Left renal pelvis (tissue), 4 donors: ENCODE measurements at regions not wholly inside any gene's neighbourhood (a gene's known extent, or its start where the extent isn't known, plus 50 kb on each side); places are given as distances from the start of the nearest gene placed in this dataset.

ENCODE experiments used
- DNase-seq, 4 donors: peaks; one replicate each; pipeline ENCODE4 v3.0.0-alpha.2; 2013; ENCODE audit warnings: low read depth in 4 of 4, low spot score in 3 of 4

GRCh38 chr16:73213732-73214455 lies 166.0 kb upstream of the ZFHX3 start:
- no peak for DNase-seq

- no peak for DNase-seq
Measured at GRCh38 chr16:73212431-73212830, 164.5 kb upstream of the ZFHX3 start.

GRCh38 chr16:73210686-73211085 lies 162.8 kb upstream of the ZFHX3 start:
- DNase-seq, result no peak

GRCh38 chr16:73210084-73210483 lies 162.2 kb upstream of the ZFHX3 start:
- DNase-seq, result no peak

GRCh38 chr16:73209190-73209589 lies 161.3 kb upstream of the ZFHX3 start:
- DNase-seq, result no peak

- DNase-seq, result no peak
Measured at GRCh38 chr16:73206151-73206707, 158.3 kb upstream of the ZFHX3 start.

GRCh38 chr16:73205153-73205886 lies 157.4 kb upstream of the ZFHX3 start:
- no peak for DNase-seq

- DNase-seq, result no peak
Measured at GRCh38 chr16:73204359-73205152, 156.6 kb upstream of the ZFHX3 start.

- no peak for DNase-seq
Measured at GRCh38 chr16:73202161-73202729, 154.3 kb upstream of the ZFHX3 start.

GRCh38 chr16:73199214-73199613 lies 151.3 kb upstream of the ZFHX3 start:
- no peak for DNase-seq

GRCh38 chr16:73198481-73198880 lies 150.6 kb upstream of the ZFHX3 start:
- no peak for DNase-seq

- DNase-seq, result no peak
Measured at GRCh38 chr16:73197598-73197997, 149.7 kb upstream of the ZFHX3 start.

- DNase-seq, result no peak
Measured at GRCh38 chr16:73196670-73197069, 148.7 kb upstream of the ZFHX3 start.

- no peak for DNase-seq
Measured at GRCh38 chr16:73193464-73193863, 145.5 kb upstream of the ZFHX3 start.

GRCh38 chr16:73192232-73192894 lies 144.4 kb upstream of the ZFHX3 start:
- DNase-seq, result no peak

- no peak for DNase-seq
Measured at GRCh38 chr16:73191660-73192046, 143.7 kb upstream of the ZFHX3 start.

GRCh38 chr16:73190688-73191659 lies 143.0 kb upstream of the ZFHX3 start:
- DNase-seq, result no peak

- no peak for DNase-seq
Measured at GRCh38 chr16:73190256-73190655, 142.3 kb upstream of the ZFHX3 start.

- no peak for DNase-seq
Measured at GRCh38 chr16:73189136-73189535, 141.2 kb upstream of the ZFHX3 start.
